ENCODE measurements at regions not wholly inside any gene's neighbourhood (a gene's known extent, or its start where the extent isn't known, plus 50 kb on each side); places are given as distances from the start of the nearest gene placed in this dataset.

- no peaks in the 10 kb centered on the region for H3K36me3 ChIP-seq (ENCODE audit: control insufficient read depth in 2 of 3, insufficient read depth in 3 of 3, low read length in 3 of 3)
- POLR2A ChIA-PET: no interaction called here
- H3K27ac ChIP-seq (ENCODE audit: low read depth, low read length): no peak overlapping the region
- H3K27ac Mint-ChIP-seq: peak overlapping the region in 1 of 9 donors; percentile 49
- no peaks in the 10 kb centered on the region for H3K36me3 Mint-ChIP-seq
- peaks cover 0 to 4% (median 3%) of the 10 kb centered on the region in 5 donors for H3K27me3 Mint-ChIP-seq
- H3K9me3 ChIP-seq (ENCODE audit: control insufficient read depth in 2 of 3, low read length in 3 of 3): no peaks in the 10 kb centered on the region
- no peak overlapping the region for H3K4me3 Mint-ChIP-seq
- no peaks in the 10 kb centered on the region for H3K4me1 Mint-ChIP-seq
- peaks cover 0 to 7% (median 0%) of the 10 kb centered on the region in 11 donors for H3K9me3 Mint-ChIP-seq
- CTCF ChIA-PET: no interaction called here
- no peaks in the 10 kb centered on the region for H3K4me1 ChIP-seq (ENCODE audit: control insufficient read depth in 2 of 2, insufficient read depth in 2 of 2, low read length in 2 of 2)
- DNase-seq (no peak), ATAC-seq (no peak)
- no peak overlapping the region for H3K4me3 ChIP-seq (ENCODE audit: low read length)
- intact Hi-C loops (cut with micrococcal nuclease): no loop called here
- H3K27me3 ChIP-seq (ENCODE audit: control insufficient read depth in 2 of 2, insufficient read depth in 2 of 2, low read length in 2 of 2): no peaks in the 10 kb centered on the region
Observed at GRCh38 chr18:22114526-22115321, 54.7 kb upstream of the GATA6 start.

- no peaks in the 10 kb centered on the region for H3K36me3 Mint-ChIP-seq
- H3K9me3 Mint-ChIP-seq: peaks cover 0 to 7% (median 0%) of the 10 kb centered on the region in 11 donors
- no peak overlapping the region for H3K4me3 Mint-ChIP-seq
- no peaks in the 10 kb centered on the region for H3K4me1 Mint-ChIP-seq
- Histone ChIP-seq H3K36me3 (ENCODE audit: control insufficient read depth in 2 of 3, insufficient read depth in 3 of 3, low read length in 3 of 3) (no peaks in the 10 kb centered on the region), H3K27ac (ENCODE audit: low read depth, low read length) (no peak overlapping the region), H3K9me3 (ENCODE audit: control insufficient read depth in 2 of 3, low read length in 3 of 3) (no peaks in the 10 kb centered on the region), H3K4me1 (ENCODE audit: control insufficient read depth in 2 of 2, insufficient read depth in 2 of 2, low read length in 2 of 2) (no peaks in the 10 kb centered on the region), H3K27me3 (ENCODE audit: control insufficient read depth in 2 of 2, insufficient read depth in 2 of 2, low read length in 2 of 2) (no peaks in the 10 kb centered on the region), H3K4me3 (ENCODE audit: low read length) (no peak overlapping the region)
- DNase-seq (no peak), ATAC-seq (no peak)
- CTCF ChIA-PET: no interaction called here
- H3K27me3 Mint-ChIP-seq: peaks cover 0 to 4% (median 3%) of the 10 kb centered on the region in 5 donors
- intact Hi-C loops (cut with micrococcal nuclease): no loop called here
- no peak overlapping the region for H3K27ac Mint-ChIP-seq
- POLR2A ChIA-PET: no interaction called here
Observed at GRCh38 chr18:22115573-22115972, 53.8 kb upstream of the GATA6 start.

Measured in naive thymus-derived CD4-positive, alpha-beta T cell (primary cell).